Panc1 (cell line): ENCODE measurements at regions not wholly inside any gene's neighbourhood (a gene's known extent, or its start where the extent isn't known, plus 50 kb on each side); places are given as distances from the start of the nearest gene placed in this dataset.

Experiments used
- POLR2AphosphoS5 ChIP-seq: IDR thresholded peaks from 2 replicates; pipeline ENCODE4 v1.6.1; 2012; ENCODE audit warnings: mild to moderate bottlenecking, low read depth, low read length, moderate library complexity
- REST ChIP-seq, 2 experiments: IDR thresholded peaks; 2 replicates each; pipeline ENCODE4 v1.6.1; 2011 to 2012; ENCODE audit warnings: low read depth in 2 of 2, control low read depth in 1 of 2, low read length in 1 of 2, mild to moderate bottlenecking in 1 of 2, moderate library complexity in 1 of 2; ENCODE audit not compliant: insufficient read depth in 1 of 2
- SIN3A ChIP-seq: IDR thresholded peaks from 2 replicates; pipeline ENCODE4 v1.6.1; 2012; ENCODE audit warnings: low read depth, mild to moderate bottlenecking, low read length, moderate library complexity, borderline replicate concordance; ENCODE audit not compliant: insufficient read depth
- TCF7L2 ChIP-seq: IDR thresholded peaks from 2 replicates; pipeline ENCODE4 v1.6.1; 2011; ENCODE audit warnings: mild to moderate bottlenecking, low read depth, low read length, inconsistent platforms
- TF ChIP-seq, protein P1 (sequence below): fragments of 450-650 bp; IDR thresholded peaks from 2 replicates; pipeline ENCODE4 v1.5.1; 2017; ENCODE audit warnings: mild to moderate bottlenecking

- TF ChIP-seq REST (IDR thresholded peaks at IDR 0.05; ENCODE audit: insufficient read depth in 1 of 2, low read depth in 2 of 2, low read length in 1 of 2) (no peak), POLR2AphosphoS5 (no peak), SIN3A (no peak), TCF7L2 (no peak)
- TF ChIP-seq, protein P1, sequence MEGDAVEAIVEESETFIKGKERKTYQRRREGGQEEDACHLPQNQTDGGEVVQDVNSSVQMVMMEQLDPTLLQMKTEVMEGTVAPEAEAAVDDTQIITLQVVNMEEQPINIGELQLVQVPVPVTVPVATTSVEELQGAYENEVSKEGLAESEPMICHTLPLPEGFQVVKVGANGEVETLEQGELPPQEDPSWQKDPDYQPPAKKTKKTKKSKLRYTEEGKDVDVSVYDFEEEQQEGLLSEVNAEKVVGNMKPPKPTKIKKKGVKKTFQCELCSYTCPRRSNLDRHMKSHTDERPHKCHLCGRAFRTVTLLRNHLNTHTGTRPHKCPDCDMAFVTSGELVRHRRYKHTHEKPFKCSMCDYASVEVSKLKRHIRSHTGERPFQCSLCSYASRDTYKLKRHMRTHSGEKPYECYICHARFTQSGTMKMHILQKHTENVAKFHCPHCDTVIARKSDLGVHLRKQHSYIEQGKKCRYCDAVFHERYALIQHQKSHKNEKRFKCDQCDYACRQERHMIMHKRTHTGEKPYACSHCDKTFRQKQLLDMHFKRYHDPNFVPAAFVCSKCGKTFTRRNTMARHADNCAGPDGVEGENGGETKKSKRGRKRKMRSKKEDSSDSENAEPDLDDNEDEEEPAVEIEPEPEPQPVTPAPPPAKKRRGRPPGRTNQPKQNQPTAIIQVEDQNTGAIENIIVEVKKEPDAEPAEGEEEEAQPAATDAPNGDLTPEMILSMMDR, result no peak
Measured at GRCh38 chr6:134805168-134805567, 144.7 kb downstream of the ALDH8A1 start.
